HG03196 (cell line): ENCODE measurements at regions not wholly inside any gene's neighbourhood (a gene's known extent, or its start where the extent isn't known, plus 50 kb on each side); places are given as distances from the start of the nearest gene placed in this dataset.
"Not testable (repeated sequence)": the region's sequence is repeated elsewhere in the genome, so short reads cannot be mapped to it uniquely, and the experiment has no call there.

Experiments
- ATAC-seq: cut with Tn5 transposase; IDR thresholded peaks from one replicate; pipeline ENCODE4 v1.9.1; 2021; ENCODE audit not compliant: unreplicated experiment

DNA sequence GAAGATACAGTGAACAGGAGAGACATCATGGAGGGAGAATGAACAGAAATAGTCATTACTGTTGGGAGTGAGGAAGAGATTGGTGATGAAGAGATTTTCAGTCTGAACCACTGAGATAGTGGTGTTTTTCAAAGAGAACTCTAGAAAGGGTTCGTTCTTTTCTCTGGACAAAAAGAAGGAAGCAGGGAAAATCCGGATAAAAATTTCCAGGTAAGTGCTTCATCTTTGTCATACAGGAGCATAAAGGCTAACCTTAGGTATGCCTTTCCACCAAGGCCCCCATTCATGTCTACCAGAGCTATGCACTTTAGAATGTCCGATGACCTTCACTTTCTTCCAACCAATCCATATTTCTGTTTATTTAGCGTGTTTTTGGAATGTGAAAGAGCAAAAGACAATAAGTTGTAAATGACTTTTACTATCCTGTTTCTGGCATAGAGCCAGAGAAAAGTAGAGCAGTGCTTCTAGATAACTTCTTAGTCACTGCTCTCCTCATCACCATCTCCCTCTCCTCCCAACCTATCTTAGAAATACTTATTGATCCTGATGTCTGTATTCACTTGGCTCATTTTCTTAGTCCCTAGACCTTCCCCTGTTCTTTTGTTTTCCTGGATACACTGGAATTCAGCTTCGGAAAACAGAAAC, 116.5 kb downstream of the TTC6 start:
- ATAC-seq = no peak

GRCh38 chr14:37712476-37712860, 117.0 kb downstream of the TTC6 start:
- not testable (repeated sequence) for ATAC-seq

- ATAC-seq = no peak
These were observed 117.6 kb downstream of the TTC6 start for GRCh38 chr14:37712976-37713431.

GRCh38 chr14:37720131-37720530, 124.7 kb downstream of the TTC6 start:
- ATAC-seq = no peak

DNA sequence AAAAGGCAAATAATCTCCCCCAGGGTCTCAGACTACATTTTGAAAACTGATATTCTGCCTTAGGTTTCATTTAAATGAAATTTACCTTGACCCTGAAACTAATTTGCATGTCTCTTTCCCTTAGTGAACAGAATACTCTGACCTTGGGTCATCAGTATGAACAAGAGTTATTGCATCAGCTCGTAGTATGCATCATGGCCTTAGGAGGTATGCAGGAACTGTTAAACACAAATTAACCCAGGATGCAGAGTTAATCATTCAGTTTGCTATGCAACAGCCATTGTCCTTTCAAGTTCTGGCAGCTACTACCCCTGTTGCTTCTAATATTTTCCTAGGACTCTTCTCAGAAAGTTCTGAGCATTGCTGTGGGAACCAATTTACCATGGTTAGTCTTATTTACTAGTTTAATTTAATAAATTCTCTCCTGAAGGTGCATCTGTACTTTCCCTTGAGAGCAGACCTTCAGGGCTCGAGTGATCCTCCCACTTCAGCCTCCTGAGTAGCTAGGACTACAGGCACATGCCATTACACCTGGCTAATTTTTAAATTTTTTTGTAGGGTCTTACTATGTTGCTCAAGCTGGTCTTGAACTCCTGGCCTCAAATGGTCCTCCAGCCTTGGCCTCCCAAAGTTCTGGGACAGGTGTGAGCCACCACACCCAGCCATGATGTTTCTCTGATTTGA, 126.7 kb downstream of the TTC6 start:
- no peak for ATAC-seq

DNA sequence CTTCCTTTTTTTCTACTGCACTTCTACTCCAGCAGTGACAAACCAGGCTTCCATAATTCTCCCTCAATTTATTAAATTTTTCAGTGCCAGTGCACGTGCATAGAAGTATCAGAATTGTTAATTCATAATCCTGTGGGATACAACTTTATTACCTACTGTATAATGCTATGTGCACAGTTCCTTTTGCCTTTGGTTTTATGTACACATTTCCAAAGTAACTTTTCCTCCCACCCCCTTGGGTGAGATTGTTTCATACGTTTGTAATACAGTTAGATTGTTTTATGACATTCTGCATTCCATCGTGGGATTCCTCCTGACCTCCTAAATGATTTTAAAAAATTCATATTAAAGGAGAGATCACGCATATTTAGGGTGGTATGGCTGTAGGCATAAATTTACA, 128.1 kb downstream of the TTC6 start:
- no peak for ATAC-seq

GRCh38 chr14:37726708-37727107, 131.3 kb downstream of the TTC6 start:
- no peak for ATAC-seq

DNA sequence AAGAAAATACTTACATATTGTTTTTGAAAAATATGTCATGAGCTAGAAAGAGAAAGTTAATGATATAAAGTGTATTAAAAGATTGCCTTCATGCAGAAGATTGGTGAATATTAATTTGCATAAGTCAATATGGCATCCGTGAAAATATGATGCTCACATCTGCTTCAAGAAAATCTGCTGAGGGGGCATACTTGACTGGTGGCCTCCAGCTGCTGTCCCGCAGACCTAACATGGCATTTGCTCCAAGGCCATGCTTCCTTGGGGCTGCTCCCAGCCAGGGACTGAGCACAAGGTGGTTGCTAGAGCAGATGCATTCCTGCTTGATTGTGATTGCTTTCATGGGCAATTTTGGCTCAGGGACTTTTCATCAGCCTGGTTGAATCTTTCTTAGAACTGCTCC, 133.8 kb downstream of the TTC6 start:
- ATAC-seq = no peak

GRCh38 chr14:37731094-37731493, 135.7 kb downstream of the TTC6 start:
- no peak for ATAC-seq

GRCh38 chr14:37745657-37746056, 150.2 kb downstream of the TTC6 start:
- ATAC-seq = no peak

GRCh38 chr14:37746140-37746832, 150.9 kb downstream of the TTC6 start:
- ATAC-seq = no peak

DNA sequence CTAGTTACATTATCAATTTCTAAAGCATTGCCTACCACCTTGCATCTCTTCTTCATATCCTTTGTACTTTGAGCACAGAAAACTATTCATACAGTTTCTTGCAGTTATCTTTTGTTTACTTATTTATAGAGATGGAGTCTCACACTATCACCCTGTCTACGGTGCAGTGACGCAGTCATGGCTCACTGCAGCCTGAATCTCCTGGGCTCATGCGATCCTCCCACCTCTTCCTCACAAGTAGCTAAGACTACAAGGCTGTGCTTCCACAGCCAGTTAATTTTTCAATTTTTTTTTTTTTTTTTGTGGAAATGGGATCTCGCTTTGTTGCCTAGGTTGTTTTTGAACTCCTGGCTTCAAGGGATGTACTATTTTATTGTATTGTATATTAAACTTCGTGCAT, 158.0 kb downstream of the TTC6 start:
- no peak for ATAC-seq

- not testable (repeated sequence) for ATAC-seq
These were observed 164.8 kb downstream of the TTC6 start for GRCh38 chr14:37760275-37760674.

DNA sequence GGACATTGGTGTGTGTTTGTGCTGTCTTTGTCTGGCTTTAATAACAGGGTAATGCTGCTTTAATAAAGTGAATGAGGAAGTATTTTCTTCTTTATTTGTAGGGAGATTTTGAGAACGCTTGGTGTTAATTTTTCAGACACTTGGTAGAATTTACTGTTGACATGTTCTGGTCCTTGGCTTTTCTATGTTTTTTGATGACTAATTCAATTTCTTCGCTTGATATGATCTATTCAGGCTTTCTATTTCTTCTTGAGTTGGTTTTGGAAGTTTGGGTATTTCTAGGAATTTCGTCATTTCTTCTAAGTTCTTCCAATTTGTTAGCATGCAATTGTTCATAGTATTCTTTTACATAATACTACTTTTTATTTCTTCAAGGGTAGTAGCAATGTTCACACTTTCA, 167.8 kb downstream of the TTC6 start:
- no peak for ATAC-seq

DNA sequence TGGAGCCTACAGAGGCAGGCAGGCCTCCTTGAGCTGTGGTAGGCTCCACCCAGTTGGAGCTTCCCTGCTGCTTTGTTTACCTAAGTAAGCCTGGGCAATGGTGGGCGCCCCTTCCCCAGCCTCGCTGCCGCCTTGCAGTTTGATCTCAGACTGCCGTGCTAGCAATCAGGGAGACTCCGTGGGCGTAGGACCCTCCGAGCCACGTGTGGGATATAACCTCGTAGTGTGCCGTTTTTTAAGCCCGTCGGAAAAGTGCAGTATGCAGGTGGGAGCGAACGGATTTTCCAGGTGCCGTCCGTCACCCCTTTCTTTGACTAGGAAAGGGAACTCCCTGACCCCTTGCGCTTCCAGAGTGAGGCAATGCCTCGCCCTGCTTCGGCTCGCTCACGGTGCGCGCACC, 176.9 kb downstream of the TTC6 start:
- not testable (repeated sequence) for ATAC-seq

GRCh38 chr14:37776791-37777499, 181.5 kb downstream of the TTC6 start:
- ATAC-seq = no peak

GRCh38 chr14:37778135-37778943, 182.9 kb downstream of the TTC6 start:
- ATAC-seq = no peak

DNA sequence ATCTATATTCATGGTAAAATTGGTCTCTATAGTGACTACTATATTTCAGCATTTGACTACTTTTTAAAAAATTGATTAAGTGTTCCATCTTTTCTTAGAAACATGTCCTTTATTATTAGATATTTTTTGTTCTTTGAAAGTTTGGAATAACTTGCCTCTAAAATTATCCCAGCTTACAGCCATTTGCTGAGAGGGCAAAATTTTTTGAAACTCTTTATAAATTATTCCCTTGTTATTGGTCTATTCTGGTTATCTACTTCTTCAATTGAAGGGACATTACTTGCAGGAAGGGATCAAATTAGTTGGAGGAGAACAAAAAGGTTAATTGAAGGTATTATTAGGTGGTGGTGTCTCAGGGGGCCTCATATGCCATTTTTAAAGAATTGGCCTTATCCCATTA, 184.1 kb downstream of the TTC6 start:
- ATAC-seq = no peak

DNA sequence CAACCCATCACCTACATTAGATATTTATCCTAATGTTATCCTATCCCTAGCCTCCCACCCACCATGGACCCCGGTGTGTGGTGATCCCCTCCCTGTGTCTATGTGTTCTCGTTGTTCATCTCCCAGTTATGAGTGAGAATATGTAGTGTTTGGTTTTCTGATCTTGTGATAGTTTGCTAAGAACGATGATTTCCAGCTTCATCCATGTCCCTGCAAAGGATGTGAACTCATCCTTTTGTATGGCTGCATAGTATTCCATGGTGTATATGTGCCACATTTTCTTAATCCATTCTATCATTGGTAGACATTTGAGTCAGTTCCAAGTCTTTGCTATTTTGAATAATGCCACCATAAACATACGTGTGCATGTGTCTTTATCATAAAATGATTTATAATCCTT, 185.3 kb downstream of the TTC6 start:
- ATAC-seq = not testable (repeated sequence)

DNA sequence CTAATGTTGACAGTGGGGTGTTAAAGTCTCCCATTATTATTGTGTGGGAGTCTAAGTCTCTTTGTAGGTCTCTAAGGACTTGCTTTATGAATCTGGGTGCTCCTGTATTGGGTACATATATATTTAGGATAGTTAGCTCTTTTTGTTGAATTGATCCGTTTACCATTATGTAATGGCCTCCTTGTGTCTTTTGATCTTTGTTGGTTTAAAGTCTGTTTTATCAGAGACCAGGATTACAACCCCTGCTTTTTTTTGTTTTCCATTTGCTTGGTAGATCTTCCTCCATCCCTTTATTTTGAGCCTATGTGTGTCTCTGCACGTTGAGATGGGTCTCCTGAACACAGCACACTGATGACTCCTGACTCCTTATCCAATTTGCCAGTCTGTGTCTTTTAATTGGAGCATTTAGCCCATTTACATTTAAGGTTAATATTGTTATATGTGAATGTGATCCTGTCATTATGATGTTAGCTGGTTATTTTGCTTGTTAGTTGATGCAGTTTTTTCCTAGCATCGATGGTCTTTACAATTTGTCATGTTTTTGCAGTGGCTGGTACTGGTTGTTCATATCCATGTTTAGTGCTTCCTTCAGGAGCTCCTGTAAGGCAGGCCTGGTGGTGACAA, 188.9 kb downstream of the TTC6 start:
- not testable (repeated sequence) for ATAC-seq
